HG03095 (cell line): ENCODE measurements at regions not wholly inside any gene's neighbourhood (a gene's known extent, or its start where the extent isn't known, plus 50 kb on each side); places are given as distances from the start of the nearest gene placed in this dataset.
"Not testable (repeated sequence)": the region's sequence is repeated elsewhere in the genome, so short reads cannot be mapped to it uniquely, and the experiment has no call there.

ENCODE experiments used
- ATAC-seq: cut with Tn5 transposase; IDR thresholded peaks from one replicate; pipeline ENCODE4 v1.9.1; 2021; ENCODE audit warnings: moderate library complexity; ENCODE audit not compliant: unreplicated experiment

DNA sequence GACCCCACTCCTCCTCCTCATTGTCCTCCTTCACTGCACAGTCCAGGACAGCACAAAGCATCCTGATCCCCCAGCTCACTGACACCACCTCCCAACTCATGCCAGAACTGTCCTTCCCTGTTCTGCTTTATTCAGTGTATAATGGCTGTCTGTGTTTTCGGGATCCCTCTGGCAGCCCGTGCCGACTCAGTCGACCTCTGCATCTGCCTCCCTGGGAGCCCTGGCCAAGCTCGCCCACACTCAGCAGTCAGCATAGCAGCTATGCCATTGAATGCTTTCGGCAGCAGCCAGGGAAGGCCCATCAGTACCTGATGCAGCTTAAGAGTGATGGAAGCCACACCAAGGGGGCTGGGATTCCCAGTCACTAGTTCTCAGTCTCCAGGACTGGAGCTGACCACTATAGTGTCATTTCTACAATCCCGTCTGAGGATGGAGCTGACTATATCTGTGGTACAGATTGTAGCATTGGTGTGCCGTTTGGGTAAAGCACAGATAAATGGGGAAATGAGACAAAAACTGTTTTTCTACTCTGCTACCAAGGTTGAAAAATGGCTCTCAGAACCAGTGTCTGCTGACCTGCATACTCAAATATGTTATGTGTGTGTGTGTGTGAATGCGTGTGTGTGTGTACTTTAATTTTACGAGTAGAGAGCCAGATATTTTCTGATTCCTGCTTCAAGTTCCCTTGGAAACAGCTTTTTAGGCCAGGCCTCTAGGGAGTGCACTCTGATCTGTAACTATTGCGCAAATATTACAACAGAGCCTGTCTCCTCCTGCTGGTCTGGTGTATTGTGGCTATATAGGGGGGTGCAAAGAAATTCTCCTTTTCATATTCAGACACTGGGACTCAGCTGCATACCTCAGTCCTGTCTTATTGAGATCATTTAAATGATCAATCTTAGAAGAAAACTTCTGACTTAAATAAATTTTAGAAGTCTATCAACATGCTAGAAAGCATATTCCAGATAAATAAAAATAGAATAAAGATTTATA is 78.8 kb upstream of the TOP3B start:
- ATAC-seq, result no peak

DNA sequence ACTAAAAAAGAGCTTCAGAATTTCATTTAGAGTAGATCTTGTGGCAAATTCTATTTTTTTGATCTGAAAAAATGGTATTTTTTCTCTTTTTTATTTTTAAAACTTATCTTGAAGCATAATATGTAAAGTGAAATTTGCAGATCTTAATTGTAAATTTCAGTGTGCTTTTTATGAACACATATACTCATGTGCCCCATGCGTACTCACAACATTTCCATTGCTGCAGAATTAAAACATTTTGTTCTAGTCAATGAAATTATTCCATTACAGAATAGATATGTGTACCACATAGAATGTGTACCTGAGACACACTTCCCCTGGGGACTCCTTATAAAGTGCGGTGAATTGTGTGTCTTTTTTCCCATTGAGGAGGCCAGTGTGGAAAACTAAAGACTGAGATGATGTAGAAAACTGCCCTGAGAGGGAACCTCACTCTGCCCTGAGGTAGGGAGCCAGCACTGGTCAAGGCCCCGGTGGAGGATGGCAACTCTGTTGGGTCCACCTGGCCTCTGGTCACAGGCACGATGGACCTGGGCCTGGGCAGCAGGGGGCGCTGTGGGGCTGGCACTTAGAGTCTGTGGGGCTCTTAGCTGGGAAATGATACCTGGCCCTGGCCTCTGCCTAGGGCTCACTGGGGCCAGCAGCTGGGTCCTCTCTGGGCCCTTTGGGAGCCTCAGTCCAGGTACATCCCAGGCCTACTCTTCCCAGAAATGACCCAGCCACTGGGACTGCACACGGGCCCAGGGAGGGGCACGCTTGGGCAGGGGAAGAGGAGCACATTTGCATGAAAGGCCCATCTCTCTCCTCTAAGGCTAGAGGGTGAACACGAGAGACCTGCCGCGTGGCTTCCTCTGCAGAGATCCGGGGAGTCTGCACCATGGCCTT is 77.9 kb upstream of the TOP3B start:
- no peak for ATAC-seq

DNA sequence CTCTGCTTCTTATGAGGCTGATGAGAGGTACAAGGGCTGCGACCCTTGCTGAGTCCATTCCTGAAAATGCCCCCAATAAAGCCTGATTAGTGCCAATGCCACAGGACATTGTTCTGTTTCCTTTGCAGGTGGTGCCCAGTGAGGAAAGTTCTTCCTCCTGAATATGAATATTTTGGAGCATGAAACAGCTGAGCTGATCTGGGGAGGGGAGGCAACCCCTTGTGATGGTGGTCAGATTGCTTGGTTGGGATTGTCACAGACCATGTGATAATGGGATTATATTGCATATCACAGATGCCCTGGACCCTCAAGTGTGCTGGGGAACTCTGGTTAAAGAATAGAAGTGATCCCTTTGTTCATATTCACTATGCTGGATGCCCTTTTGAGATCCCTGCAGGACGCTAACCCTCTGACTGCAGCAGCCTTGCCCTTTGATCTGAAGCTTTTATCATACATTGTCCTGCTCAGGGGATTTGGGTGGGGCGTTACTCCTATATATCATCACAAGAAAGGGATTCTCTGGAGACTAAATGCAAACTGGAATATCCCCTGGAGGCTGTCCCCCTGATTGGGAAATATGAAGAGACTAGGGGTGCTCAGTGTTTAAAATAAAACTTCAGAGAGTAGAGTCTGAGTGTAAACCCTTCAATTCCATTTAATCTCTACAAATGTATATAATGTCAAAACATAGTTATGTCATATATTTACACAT is 76.9 kb upstream of the TOP3B start:
- ATAC-seq, result no peak

DNA sequence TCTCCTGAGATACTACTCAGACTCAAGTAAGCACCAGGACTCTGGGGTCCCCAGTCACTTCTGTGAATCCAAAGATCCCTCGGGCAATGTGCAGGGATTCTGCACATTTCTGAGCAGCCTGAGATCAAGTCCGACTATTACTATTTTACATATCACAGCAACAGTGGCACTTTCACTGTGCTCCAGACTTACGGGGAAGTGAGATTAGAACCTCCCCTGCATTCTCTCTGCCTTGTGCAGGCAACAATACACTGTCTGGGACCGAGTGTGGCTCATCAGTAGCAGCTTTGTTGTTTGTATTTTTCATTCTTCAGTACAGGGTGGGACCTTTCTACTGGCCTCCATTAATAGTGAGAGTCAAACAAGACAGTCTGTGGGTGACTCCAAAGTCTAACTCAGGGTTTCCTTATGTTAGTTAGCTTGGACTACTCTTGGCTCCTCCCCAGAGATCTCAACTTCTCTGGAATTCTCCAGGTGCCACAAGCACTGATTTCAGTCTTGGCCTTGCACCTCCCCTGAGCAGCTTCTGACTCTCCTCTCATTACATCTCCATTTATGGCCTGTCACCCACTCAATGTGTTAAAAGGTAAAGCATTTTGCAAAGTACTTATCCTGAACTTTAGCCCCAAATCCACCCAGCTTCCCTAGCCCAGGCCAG is 76.2 kb upstream of the TOP3B start:
- no peak for ATAC-seq

DNA sequence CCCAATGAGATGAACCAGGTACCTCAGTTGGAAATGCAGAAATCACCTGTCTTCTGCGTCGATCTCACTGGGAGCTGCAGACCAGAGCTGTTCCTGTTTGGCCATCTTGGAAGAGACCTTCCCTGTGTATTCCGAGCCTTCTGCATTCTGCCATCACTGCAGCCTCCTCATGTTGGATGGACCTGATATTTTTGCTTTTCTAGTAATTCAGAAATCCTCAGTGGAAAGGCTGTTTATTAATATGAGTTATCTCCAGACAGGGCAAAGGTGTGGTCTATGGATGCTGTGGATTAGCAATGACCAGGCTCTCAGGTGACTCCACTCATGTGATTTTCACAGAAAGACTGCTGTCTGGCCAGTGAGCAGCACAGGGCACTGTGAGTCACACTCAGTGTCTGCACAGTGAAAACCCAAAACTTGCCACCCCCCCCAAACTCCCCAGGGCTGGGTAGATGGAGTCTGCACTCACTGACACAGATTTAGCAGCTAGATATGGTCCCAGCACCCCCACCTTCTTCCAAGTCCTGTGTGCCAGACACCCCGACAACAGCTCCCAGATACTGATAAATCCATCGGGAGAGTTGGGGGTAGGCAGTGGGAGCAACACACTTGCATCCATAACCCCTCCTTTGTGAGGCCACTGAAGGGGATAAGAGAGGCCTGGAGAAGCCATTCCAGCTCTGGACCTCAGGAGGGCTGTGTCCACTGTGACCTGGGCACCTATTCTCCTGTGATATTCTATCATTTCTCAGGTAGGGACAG is 75.2 kb upstream of the TOP3B start:
- ATAC-seq, result no peak

DNA sequence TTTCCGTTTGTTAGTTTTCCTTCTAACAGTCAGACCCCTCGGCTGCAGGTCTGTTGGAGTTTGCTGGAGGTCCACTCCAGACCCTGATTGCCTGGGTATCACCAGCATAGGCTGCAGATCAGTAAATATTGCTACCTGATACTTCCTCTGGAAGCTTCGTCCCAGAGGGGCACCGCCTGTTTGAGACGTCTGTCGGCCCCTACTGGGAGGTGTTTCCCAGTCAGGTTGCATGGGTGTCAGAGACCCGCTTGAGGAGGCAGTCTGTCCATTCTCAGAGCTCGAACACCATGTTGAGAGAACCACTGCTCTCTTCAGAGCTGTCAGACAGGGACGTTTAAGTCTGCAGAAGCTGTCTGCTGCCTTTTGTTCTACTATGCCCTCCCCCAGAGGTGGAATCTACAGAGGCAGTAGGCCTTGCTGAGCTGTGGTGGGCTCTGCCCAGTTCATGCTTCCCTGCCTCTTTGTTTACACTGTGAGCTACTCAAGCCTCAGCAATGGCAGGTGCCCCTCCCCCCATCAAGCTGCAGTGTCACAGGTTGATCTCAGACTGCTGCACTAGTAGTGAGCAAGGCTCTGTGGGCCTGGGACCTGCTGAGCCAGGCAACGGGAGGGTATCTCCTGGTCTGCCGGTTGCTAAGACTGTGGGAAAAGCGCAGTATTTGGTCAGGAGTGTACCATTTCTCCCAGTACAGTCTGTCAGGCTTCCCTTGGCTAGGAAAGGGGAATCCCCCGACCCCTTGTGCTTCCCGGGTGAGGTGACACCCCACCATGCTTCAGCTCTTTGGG is 74.4 kb upstream of the TOP3B start:
- not testable (repeated sequence) for ATAC-seq

DNA sequence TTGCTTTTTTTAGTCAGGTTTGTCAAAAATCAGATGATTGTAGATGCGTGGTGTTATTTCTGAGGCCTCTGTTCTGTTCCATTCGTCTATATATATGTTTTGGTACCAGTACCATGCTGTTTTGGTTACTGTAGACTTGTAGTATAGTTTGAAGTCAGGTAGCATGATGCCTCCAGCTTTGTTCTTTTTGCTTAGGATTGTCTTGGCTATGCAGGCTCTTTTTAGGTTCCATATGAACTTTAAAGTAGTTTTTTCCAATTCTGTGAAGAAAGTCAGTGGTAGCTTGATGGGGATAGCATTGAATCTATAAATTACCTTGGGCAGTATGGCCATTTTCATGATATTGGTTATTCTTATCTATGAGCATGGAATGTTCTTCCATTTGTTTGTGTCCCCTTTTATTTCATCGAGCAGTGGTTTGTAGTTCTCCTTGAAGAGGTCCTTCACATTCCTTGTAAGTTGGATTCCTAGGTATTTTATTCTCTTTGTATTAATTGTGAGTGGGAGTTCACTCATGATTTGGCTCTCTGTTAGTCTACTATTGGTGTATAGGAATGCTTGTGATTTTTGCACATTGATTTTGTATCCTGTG is 70.1 kb upstream of the TOP3B start:
- ATAC-seq, result not testable (repeated sequence)

DNA sequence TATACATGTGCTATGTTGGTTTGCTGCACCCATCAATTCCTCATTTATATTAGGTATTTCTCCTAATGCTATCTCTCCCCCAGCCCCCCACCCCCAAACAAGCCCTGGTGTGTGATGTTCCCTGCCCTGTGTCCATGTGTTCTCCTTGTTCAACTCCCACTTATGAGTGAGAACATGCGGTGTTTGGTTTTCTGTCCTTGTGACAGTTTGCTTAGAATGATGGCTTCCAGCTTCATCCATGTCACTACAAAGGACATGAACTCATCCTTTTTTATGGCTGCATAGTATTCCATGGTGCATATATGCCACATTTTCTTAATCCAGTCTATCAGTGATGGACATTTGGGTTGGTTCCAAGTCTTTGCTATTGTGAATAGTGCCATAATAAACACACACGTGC is 68.4 kb upstream of the TOP3B start:
- not testable (repeated sequence) for ATAC-seq

DNA sequence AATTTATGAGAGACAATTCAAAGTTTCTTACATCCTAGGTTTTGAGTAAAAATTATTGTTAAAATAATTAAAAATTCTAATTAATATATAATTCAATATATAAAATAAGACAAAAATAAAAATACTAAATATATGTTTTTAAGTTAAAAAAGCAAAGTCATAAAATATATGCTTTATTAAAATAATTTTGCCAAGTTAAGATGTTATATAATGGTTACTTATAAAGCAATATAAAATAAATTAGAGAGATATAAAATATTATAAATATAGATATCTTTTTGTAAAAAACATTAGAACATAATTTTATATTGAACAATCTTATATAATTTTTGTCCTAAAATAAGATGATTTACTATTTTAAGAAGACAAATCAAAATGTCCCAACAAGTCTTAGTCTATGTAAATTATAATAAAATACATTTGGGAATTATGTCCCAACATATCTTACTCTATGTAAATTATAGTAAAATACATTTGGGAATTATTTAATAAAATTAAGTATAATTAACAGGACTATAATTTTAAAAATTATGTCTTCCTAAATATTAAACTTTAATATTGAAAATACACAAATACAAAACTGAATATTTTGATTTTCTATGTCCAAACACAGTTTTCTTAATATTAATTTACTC is 67.7 kb upstream of the TOP3B start:
- ATAC-seq, result no peak

DNA sequence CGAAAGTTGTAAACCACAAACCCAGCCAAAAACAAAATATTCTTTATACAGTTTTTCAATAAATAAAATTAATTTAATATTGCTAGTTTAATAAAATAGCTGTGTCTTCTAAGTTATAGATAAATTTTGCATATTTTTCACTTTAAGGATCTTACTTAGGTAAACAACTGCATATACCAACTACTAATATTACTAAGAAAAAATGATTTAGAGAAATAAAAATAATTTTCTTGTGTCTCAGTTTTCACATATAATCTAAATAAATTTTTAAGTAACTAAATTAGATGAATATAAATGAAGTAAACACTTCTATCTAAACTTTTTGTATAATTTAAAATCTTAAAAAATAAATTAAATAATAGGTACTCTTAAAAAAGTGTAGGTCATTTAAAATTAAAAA is 67.1 kb upstream of the TOP3B start:
- no peak for ATAC-seq

DNA sequence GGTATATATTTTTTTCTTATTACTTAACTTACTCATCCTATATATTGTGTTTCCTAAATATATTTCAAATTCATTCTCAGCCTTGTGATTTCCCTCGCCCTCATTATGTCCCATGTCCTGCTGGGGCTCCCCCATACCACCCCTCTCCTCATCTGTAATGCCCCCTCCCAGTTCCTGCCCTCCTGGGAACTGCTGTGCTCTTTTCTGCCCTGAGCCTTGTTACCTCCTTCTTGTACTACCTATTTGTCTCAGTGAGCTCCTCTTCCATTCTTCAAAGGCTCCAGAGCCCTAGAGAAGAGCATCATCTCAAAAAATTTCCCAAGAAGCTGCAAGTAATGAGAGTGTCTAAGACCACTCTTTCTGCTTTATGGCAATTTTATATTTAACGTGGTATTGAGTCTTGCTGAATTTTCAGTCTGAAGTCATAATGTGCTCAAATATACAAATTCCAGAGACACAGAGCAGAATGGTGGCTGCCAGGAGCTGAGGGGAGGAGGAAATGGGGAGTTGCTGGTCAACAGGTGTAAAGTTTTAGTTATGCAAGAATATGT is 66.5 kb upstream of the TOP3B start:
- ATAC-seq, result no peak

DNA sequence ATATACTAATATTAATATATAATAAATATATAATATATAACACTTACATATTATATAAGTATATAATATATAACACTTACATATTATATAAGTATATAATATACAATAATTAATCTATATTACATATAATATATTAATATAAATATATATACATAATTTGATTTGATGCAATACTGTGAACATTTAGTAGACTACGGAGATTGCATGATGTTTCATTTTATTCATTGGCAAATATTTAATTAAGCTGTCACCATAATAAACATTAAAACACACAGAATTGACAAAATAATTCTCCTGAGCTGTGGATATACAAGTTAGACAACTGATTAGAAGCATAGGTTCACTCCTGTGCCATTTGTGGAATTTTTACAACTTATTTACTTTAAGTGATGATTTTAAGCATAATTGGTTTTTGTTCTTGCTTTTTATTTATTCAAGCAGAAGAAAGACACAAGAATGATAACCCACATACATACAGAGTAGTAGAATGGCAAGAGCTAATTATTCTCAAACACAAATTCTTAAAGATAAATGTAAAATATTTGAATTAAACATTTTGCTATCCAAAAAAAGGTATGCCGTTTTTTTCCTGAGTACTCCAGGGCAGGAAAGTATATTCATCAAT is 65.8 kb upstream of the TOP3B start:
- no peak for ATAC-seq

DNA sequence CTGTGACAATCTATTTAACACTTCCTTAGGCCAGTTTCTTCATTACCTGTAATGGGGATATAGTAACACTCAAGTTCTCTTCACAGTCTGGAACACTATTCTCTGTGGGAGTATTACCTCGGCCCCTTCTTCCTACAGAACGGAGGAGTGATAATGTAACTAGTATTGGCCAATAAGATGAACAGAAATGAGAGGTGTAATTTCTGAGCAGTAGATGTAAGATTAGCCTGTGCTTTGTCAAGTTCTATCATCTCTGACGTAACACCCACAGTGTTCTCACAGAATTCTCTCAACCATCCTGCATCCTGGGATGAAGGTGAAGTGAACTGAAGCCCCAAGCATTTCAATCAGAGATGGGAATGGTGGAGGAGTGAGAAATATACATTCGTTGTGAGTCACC is 65.2 kb upstream of the TOP3B start:
- ATAC-seq, result no peak

DNA sequence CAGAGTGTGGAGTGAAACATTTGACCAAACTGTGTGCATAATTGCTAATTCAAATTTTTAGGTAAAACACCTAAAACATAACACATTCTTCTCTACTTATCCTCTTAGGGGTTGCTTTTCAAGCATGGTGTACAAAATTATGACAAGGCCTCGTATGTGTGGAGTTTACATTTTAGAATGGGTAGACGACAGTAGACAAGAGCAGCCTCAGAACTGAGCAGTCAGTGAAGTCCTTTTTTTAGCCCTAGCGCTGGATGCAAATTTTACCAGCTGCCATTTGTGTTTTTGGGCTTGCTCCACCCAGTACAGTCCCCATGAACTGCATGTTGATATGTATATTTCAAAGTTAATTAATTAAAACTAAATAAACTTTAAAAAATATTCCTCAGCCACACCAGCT is 64.7 kb upstream of the TOP3B start:
- ATAC-seq, result no peak

DNA sequence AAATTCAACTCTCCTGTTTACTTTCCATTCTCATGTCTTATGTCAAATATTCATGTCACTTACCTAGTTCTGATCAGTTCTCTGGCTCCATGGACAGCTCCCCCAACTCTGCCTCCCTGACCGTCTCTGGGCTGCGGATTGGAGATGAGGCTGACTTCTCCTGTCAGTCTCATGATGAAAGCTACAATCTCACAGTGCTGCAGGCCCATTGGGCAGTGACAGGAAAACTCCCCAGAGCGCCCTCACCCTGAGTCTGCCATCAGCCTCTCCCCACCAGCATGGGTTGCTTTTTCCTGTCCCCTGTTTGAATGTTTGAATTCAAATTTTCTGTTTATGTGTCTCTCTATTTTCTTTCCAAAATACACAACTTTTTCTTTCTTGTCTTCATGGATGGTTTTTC is 63.8 kb upstream of the TOP3B start:
- ATAC-seq, result no peak

DNA sequence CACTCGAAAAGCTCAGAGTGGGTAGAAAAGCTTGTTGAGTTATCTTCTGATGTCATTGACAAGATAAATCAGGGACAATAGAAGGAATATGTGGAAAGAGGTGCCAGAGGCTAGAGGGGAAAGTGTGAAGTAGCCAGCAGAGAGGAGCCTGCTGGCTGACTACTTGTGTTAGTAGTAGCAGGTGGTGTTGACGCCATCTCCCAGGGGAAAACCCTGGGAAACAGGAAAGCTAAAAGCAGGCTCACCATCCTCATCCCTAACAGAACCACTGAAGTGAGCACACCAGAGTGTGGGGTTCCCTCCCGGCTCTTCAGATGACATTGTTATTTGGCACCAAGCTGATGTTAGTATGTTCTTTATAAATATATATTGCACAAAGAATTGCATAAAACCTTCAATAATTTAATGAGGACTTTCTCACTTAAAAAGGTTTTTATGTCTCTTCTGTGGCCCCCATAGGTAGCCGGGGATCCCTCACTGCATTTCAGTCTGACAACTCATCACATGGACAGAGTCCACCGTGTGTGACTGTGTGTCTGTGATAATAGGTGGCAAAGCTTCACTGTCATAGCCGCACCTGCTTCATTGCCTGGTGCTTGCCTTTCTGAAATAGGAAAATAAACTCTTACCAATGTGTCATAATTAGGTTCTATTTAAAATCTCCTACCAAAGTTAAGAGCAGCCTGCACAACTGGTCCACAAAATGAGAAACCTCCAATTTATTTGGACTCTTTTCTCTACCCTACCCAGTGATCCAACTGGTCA is 63.2 kb upstream of the TOP3B start:
- ATAC-seq, result no peak

DNA sequence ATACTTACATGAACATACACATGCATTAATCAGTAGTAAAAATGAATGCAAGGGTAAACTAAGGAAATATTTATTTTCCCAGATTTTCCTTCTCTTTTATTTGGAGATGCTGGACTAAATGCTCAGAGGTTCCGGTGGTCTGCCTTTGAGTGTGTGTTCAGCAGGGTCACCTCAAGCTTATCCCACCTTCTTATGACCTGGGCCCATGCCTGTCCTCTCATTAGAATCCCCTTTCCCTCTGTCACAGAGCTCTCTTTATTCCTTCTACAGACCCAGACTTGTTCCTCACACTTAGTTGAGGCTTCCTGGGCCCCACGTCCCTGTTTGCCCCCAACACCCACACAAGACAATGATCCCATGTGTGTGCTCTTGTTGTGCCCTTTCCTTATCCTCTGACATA is 61.6 kb upstream of the TOP3B start:
- no peak for ATAC-seq
